Activated T-helper 9 cell treated with anti-CD3 and anti-CD28 coated beads, Interleukin-2, amount 50 U/mL, for 16 hours (primary cell): ENCODE measurements at regions not wholly inside any gene's neighbourhood (a gene's known extent, or its start where the extent isn't known, plus 50 kb on each side); places are given as distances from the start of the nearest gene placed in this dataset.

Experiments
- DNase-seq: peaks from one replicate; pipeline ENCODE4 v3.0.0-alpha.2; 2020; ENCODE audit warnings: low read depth

- no peak for DNase-seq
Observed at GRCh38 chr2:237244976-237245646, 159.4 kb downstream of the COPS8 start.

DNA sequence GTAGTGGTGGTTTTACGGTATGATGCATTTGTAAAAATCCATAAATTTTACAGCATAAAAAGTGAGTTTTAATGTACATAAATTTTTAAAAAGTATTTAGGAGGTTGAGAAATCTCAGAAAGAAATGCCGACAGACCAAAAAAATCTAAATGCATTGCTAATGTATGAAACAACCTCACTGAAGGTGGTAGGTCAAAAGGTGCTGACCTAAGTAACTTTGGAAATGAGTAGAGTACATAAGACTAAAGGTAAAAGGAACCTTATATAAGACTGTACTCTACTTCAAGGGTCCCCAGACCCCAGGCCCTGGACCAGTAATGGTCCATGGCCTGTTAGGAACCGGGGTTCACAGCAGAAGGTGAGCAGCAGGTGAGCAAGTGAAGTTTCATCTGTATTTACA, 163.4 kb downstream of the COL6A3 start:
- DNase-seq, result no peak

GRCh38 chr2:237251986-237252385, 162.0 kb downstream of the COL6A3 start:
- no peak for DNase-seq

GRCh38 chr2:237253046-237253702, 160.8 kb downstream of the COL6A3 start:
- DNase-seq, result no peak

DNA sequence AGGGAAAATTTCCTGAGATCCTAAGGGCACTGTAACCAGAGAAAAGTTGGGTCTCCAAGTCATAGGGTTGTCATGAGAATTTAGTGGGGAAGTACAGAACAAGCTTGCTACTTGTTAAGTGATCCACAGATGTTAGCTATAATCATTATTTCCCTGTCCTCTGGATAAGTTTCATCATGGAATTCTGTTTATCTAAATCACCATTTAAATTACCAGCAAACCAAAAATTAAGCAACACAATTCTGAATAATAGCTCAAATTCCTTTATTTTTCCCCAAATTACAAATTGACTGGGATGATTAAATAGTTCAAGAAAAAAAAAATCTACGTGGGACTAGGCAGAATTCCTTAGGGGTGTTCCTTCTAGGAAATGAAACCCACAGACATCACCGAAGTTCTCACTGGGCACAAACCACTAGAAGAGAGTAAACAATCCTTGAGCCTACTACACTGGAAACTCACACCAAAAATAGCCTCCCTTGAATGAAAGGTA, 159.5 kb downstream of the COL6A3 start:
- DNase-seq, result no peak

DNA sequence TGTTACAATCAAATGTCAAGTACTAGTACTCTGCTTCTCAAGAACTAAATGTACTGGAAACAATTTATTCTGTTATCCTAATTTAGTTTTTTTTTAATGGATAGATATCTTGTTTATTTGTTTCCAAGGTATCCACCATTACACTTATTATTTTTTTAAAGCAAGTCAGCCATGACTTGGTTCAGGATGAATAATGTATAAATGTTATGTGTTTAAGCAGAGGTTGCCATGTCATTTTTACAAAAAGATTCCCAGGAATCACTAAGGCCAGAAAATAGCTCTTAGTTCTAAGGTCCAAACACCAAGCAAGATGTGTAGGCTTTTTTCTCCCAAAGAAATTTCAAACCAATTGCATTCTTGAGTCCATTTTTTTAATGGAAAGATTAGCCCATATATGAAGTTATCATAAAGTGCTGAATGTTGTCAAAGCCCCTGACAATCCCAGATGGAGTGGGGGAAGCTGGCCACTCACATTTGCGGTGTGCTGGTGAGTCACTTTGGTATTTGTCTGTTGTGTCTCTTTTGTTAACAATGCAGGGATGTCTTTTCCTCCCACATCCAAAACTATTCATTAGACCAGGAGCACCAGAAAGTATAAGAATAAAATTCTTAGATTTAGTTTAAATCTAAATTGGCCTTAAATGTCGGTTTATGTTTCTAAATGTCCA, 158.9 kb downstream of the COL6A3 start:
- no peak for DNase-seq

DNA sequence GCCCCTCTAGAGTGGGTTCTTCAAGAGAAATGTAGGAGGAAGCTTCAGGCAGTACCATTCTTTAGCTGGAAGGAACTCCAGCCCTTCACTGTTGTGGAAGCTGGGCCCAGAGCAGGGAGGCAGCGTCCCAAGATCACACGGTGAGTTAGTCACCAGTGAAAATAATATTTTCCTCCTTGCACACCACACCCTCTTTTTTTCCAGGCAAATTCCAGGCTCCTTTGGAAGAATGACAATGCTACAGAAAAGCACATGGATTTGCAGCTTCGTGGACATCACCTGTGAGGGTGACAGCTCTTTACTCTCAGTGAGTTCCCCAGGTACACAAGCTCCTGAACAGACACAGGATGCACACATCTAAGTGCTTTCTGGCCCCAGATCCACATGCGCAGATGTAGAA, 157.1 kb downstream of the COL6A3 start:
- DNase-seq, result no peak

DNA sequence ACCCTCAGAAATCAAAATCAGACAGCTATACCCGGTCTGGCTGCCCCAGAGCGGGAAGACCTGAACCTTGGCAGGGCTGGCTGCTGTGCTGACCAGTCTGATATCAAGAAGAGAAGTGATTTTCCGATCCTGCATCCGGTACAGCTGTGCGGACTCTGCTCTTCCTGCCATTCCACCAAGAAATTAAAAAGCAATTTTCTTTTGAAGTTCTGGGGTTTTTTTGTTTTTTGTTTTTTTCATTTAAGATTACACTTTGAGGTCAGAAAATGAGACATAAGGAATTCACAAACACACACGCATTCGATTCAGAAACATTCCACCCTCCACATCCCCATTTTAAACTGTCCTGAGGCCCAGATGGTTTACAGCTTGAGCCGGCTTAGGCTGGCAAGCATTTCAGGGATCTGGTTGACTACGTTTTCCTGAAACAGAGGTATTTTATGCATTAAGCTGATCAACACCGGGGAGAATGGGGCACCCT, 156.5 kb downstream of the COL6A3 start:
- DNase-seq, result no peak

- no peak for DNase-seq
Observed at GRCh38 chr2:237258116-237258515, 155.8 kb downstream of the COL6A3 start.

DNA sequence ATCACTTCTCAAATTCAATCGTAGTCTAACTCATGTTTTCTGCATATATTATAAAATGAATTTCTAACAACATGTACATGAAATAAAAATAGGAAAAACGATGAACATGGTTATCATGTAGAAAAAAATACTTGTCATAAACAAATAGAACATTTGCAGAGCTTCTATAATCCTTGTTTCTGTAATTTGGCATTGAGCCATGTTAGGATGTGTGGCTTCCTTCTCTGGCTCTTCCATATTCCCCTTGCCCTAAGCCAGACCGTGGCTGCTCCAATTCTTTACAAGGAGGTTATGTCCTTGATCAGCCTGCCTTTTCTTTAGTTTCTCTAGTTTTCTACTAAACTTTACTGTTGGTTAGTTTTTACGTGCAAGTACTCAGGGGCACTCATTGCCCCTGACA, 155.3 kb downstream of the COL6A3 start:
- no peak for DNase-seq

- no peak for DNase-seq
Observed at GRCh38 chr2:237259201-237259600, 154.8 kb downstream of the COL6A3 start.

- DNase-seq, result no peak
Observed at GRCh38 chr2:237260039-237260620, 153.8 kb downstream of the COL6A3 start.

GRCh38 chr2:237260686-237261085, 153.3 kb downstream of the COL6A3 start:
- DNase-seq, result no peak

GRCh38 chr2:237261327-237261726, 152.6 kb downstream of the COL6A3 start:
- no peak for DNase-seq

DNA sequence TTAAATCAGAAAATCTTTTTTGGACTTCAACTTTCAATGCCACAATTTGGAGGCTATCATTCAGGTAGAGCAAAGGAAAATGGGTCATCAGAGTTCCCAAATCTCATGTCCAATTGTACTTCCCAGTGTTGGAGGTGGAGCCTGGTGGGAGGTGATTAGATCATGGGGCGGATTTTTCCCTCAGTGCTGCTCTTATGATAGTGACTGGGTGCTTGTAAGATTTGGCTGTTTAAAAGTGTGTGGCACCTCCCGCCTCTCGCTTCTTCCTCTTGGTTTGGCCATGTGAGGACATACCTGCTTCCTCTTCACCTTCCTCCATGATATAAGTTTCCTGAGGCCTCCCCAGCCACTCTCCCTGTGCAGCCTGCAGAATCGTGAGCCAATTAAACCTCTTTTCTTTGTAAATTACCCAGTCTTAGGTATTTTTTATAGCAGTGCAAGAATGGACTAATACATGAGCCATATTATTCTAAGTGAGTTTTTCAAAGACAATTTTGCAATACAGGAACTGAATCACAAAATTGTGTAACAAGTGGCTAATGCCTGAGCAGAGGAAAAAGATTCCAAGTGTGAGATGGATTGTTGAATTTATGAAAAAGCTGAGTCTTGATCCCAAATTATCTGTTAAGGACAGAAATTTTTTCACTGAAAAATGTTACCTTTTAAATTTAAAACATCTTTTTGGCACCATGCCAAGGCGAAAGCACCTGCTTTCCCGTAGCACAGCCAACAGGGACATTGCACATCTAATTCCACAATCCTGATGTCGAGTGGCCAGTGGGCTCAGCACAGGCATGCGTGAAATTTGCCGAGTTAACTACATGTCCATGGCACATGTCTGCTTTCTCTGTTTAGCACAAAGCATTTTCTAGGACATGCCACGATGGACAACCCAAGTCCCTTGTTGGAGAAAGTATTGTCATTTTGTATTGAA, 150.9 kb downstream of the COL6A3 start:
- no peak for DNase-seq

- no peak for DNase-seq
Observed at GRCh38 chr2:237264480-237265219, 149.3 kb downstream of the COL6A3 start.

GRCh38 chr2:237268004-237268708, 145.8 kb downstream of the COL6A3 start:
- no peak for DNase-seq

DNA sequence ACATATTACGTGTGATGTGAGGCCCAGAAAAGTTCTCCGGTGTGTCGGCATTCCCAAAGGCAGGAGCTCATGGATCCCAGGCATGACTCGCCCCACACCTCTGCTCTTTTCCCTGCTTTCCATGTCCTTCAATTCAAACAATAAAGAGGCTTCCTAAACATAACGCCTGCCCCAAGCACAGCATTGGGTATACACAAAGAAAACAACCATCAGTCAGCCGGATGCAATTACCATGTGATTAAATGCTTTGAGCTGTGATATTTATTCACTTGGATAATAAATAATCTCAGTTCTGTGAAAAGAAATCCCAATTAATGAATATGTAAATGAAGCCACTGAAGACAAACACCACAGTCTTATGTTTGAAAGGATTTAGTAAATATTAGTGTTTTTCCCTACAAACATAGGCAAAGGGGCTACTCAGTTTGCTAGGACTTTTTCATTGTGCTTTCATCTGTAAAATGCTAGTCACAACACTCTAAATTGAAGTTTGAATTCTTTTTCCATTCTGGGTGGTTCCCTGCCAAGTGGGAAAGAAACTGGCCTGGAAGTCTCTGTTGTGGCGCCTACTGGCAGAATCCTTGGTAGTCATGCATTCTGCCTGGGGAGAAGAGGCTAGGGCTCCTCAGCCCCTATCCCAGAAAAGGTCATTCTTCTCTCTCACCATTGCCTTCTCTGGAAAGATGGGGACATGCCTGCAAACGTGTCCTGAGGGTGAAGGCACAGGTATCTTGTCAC, 144.7 kb downstream of the COL6A3 start:
- no peak for DNase-seq

GRCh38 chr2:237270520-237270919, 143.4 kb downstream of the COL6A3 start:
- no peak for DNase-seq
